GM12878 (cell line): ENCODE measurements at regions not wholly inside any gene's neighbourhood (a gene's known extent, or its start where the extent isn't known, plus 50 kb on each side); places are given as distances from the start of the nearest gene placed in this dataset.

Experiments
- ATAC-seq: fragments of 200-7000 bp; cut with Tn5 transposase; 3 replicates; pipeline ENCODE4 v1.9.1; 2020; ENCODE audit warnings: mild to moderate bottlenecking, moderate library complexity
- BruUV-seq: library from RNA; stranded (reverse); fragments of 400-500 nt; replicated peaks from 2 replicates; lab custom pipeline; 2021; lab: Mats Ljungman, UMichigan
- CTCF ChIA-PET: fragments of 300-600 bp; sonication (Branson Sonifier 250); formaldehyde crosslinking; extraction: SDS; loops from one replicate; lab custom pipeline; 2021; ENCODE audit warnings: inconsistent platforms; lab: Yijun Ruan, JAX
- POLR2A ChIA-PET: fragments of 350-600 bp; formaldehyde crosslinking; extraction: SDS; loops from one replicate; lab custom pipeline; 2021; ENCODE audit warnings: inconsistent platforms; lab: Charles Lee
- RAD21 ChIA-PET: fragments of 300-600 bp; sonication (Branson Sonifier 250); formaldehyde crosslinking; loops from one replicate; lab custom pipeline; 2023; ENCODE audit warnings: antibody characterized with exemption; ENCODE audit not compliant: unreplicated experiment; lab: Charles Lee
- SMC1A ChIA-PET: fragments of 300-600 bp; sonication (Branson Sonifier 250); formaldehyde crosslinking; loops from one replicate; lab custom pipeline; 2023; ENCODE audit not compliant: unreplicated experiment, uncharacterized antibody; lab: Charles Lee
- DNase-seq: peaks from one replicate; pipeline ENCODE4 v3.0.0-alpha.2; 2011; ENCODE audit warnings: low read depth, low spot score
- FAIRE-seq: peaks from 3 replicates; lab custom pipeline; 2011; peaks lifted over from hg19 to GRCh38; lab: Jason Lieb, UNC
- H2AFZ ChIP-seq: 2 replicates; pipeline ENCODE4 v1.6.0; 2011; ENCODE audit warnings: low read depth, low read length, control low read depth; ENCODE audit not compliant: control insufficient read depth
- H3K27ac ChIP-seq: 2 replicates; pipeline ENCODE4 v1.5.1; 2011; ENCODE audit warnings: control low read depth; ENCODE audit not compliant: control insufficient read depth, insufficient read depth
- H3K27me3 ChIP-seq, 2 experiments: replicated peaks in 1 of 2; 2 replicates each; pipeline versions ENCODE4 v1.6.0 to v1.6.1; 2011; ENCODE audit warnings: low read length in 1 of 2; ENCODE audit not compliant: control insufficient read depth in 2 of 2, insufficient read depth in 2 of 2
- H3K36me3 ChIP-seq, 2 experiments: 2 replicates each; pipeline ENCODE4 v1.5.1; 2011; ENCODE audit warnings: low read length in 1 of 2; ENCODE audit not compliant: control insufficient read depth in 2 of 2, insufficient read depth in 2 of 2
- H3K4me1 ChIP-seq: 2 replicates; pipeline ENCODE4 v1.6.1; 2011; ENCODE audit warnings: mild to moderate bottlenecking, low read length, moderate library complexity, mixed read lengths; ENCODE audit not compliant: control insufficient read depth, insufficient read depth
- H3K4me2 ChIP-seq: 2 replicates; pipeline ENCODE4 v1.6.0; 2011; ENCODE audit warnings: control low read depth; ENCODE audit not compliant: control insufficient read depth, insufficient read depth
- H3K4me3 ChIP-seq: fragments of 200-600 bp; sonication (generic); 2 replicates; pipeline ENCODE4 v1.5.1; 2016
- H3K79me2 ChIP-seq: 2 replicates; pipeline ENCODE4 v1.6.0; 2011; ENCODE audit warnings: low read length; ENCODE audit not compliant: control insufficient read depth, insufficient read depth
- H3K9ac ChIP-seq: 2 replicates; pipeline ENCODE4 v1.8.0; 2011; ENCODE audit warnings: low read length, control low read depth, mixed read lengths; ENCODE audit not compliant: control insufficient read depth, insufficient read depth
- H3K9me3 ChIP-seq: replicated peaks from 3 replicates; pipeline ENCODE4 v1.5.1; 2011; ENCODE audit warnings: mild to moderate bottlenecking, low read length; ENCODE audit not compliant: control insufficient read depth, insufficient read depth
- H4K20me1 ChIP-seq: 2 replicates; pipeline ENCODE4 v1.6.0; 2011; ENCODE audit not compliant: control insufficient read depth, insufficient read depth
- CREB1 ChIP-seq: IDR thresholded peaks from 2 replicates; pipeline ENCODE4 v1.6.1; 2012; ENCODE audit warnings: low read depth, mild to moderate bottlenecking, inconsistent platforms
- DPF2 ChIP-seq: fragments of 450-650 bp; IDR thresholded peaks from 2 replicates; pipeline ENCODE4 v1.6.1; 2017; ENCODE audit warnings: mild to moderate bottlenecking
- EED ChIP-seq: sonication (generic); IDR thresholded peaks from 2 replicates; pipeline ENCODE4 v1.6.1; 2016; ENCODE audit warnings: antibody characterized with exemption, low read depth
- MLLT1 ChIP-seq: fragments of 450-650 bp; IDR thresholded peaks from 2 replicates; pipeline ENCODE4 v1.6.1; 2016; ENCODE audit warnings: mild to moderate bottlenecking
- PAX5 ChIP-seq: IDR thresholded peaks from 2 replicates; pipeline ENCODE4 v1.6.1; 2011; ENCODE audit warnings: low read depth, low read length, borderline replicate concordance
- RAD21 ChIP-seq: IDR thresholded peaks from 2 replicates; pipeline ENCODE4 v1.6.1; 2011; ENCODE audit warnings: mild to moderate bottlenecking, low read depth, low read length, moderate library complexity; ENCODE audit not compliant: insufficient read depth
- TBL1XR1 ChIP-seq: IDR thresholded peaks from 2 replicates; pipeline ENCODE4 v1.6.1; 2012; ENCODE audit warnings: low read depth, low read length, improper control_type of control experiment
- USF1 ChIP-seq: IDR thresholded peaks from 2 replicates; pipeline ENCODE4 v1.6.1; 2011; ENCODE audit warnings: borderline replicate concordance, low read depth, mild to moderate bottlenecking, moderate library complexity, mixed read lengths, low read length; ENCODE audit not compliant: insufficient read depth; ENCODE audit errors: extremely low read length
- USF2 ChIP-seq: IDR thresholded peaks from 2 replicates; pipeline ENCODE4 v1.6.1; 2011; ENCODE audit warnings: low read depth, low read length, improper control_type of control experiment, borderline replicate concordance
- ZNF207 ChIP-seq: fragments of 450-650 bp; IDR thresholded peaks from 2 replicates; pipeline ENCODE4 v1.6.1; 2014; ENCODE audit warnings: antibody characterized with exemption, mild to moderate bottlenecking, borderline replicate concordance
- ZNF622 ChIP-seq: fragments of 450-650 bp; IDR thresholded peaks from 2 replicates; pipeline ENCODE4 v1.6.1; 2017; ENCODE audit warnings: mild to moderate bottlenecking, inconsistent platforms
- WGBS: methylation state at CpG from one replicate; pipeline ENCODE4 v1.1.6; 2016; ENCODE audit warnings: low lambda C conversion rate; ENCODE audit not compliant: insufficient replicate concordance, insufficient coverage; ENCODE audit errors: missing lambda C conversion rate; 5-methylcytosine and 5-hydroxymethylcytosine counted together
- in situ Hi-C: fragments of 300-500 bp; cut with MboI; formaldehyde crosslinking; loops from 9 replicates; pipeline ENCODE4 v1.14.3; 2018; ENCODE audit warnings: mixed read lengths
- intact Hi-C: fragments of 100-400 bp; cut with micrococcal nuclease; formaldehyde crosslinking; loops from one replicate; pipeline ENCODE4 v1.14.2; 2022; ENCODE audit not compliant: unreplicated experiment
- TF ChIP-seq, protein P1 (sequence below): fragments of 450-650 bp; IDR thresholded peaks from 2 replicates; pipeline ENCODE4 v1.6.1; 2017; ENCODE audit warnings: mild to moderate bottlenecking
- TF ChIP-seq, protein P2 (sequence below): IDR thresholded peaks from 2 replicates; pipeline ENCODE4 v1.6.1; 2011; ENCODE audit warnings: low read depth, mild to moderate bottlenecking, low read length, moderate library complexity, borderline replicate concordance; ENCODE audit errors: extremely low read depth
- TF ChIP-seq, protein P3 (sequence below): fragments of 150-350 bp; IDR thresholded peaks from 2 replicates; pipeline ENCODE4 v1.6.1; 2016; ENCODE audit warnings: low read depth, low read length

DNA sequence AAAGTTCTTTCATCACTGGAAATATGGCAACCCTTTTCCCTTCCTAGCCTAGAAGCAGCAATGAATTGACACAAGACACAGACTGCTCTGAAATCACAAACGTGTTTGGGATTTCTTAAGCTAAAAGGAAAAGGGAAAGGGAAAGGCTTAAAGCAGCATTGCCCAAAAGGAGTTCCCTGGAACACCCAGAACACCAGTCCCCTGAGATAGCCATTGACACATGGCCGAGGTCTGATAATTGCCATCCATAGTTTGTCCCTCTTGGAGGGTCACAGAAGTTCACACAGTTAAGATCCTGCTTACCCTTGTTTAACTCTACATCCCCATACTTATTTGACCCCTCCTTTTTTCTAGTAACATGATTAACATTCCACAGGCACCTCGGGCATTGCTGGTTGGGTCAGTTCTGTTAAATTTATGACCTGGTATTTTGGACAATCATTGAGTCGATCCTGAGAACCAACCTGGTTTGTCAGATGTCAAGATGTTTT lies 72.9 kb downstream of the ZNF281 start:
- DNase-seq (no peak), ATAC-seq (no peak), FAIRE-seq (no peak)
- no peak for TF ChIP-seq ZNF207
- no peak for TF ChIP-seq USF2
- TF ChIP-seq, protein P1, sequence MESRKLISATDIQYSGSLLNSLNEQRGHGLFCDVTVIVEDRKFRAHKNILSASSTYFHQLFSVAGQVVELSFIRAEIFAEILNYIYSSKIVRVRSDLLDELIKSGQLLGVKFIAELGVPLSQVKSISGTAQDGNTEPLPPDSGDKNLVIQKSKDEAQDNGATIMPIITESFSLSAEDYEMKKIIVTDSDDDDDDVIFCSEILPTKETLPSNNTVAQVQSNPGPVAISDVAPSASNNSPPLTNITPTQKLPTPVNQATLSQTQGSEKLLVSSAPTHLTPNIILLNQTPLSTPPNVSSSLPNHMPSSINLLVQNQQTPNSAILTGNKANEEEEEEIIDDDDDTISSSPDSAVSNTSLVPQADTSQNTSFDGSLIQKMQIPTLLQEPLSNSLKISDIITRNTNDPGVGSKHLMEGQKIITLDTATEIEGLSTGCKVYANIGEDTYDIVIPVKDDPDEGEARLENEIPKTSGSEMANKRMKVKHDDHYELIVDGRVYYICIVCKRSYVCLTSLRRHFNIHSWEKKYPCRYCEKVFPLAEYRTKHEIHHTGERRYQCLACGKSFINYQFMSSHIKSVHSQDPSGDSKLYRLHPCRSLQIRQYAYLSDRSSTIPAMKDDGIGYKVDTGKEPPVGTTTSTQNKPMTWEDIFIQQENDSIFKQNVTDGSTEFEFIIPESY, result no peak
- TF ChIP-seq CREB1, result no peak
- TF ChIP-seq, protein P2, sequence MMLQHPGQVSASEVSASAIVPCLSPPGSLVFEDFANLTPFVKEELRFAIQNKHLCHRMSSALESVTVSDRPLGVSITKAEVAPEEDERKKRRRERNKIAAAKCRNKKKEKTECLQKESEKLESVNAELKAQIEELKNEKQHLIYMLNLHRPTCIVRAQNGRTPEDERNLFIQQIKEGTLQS, result no peak
- TF ChIP-seq USF1, result no peak
- no peak for TF ChIP-seq RAD21
- TF ChIP-seq EED, result no peak
- no peak for TF ChIP-seq ZNF622
- no peak for TF ChIP-seq PAX5
- no peak for TF ChIP-seq TBL1XR1
- TF ChIP-seq MLLT1, result no peak
- no peak for TF ChIP-seq DPF2
- TF ChIP-seq, protein P3, sequence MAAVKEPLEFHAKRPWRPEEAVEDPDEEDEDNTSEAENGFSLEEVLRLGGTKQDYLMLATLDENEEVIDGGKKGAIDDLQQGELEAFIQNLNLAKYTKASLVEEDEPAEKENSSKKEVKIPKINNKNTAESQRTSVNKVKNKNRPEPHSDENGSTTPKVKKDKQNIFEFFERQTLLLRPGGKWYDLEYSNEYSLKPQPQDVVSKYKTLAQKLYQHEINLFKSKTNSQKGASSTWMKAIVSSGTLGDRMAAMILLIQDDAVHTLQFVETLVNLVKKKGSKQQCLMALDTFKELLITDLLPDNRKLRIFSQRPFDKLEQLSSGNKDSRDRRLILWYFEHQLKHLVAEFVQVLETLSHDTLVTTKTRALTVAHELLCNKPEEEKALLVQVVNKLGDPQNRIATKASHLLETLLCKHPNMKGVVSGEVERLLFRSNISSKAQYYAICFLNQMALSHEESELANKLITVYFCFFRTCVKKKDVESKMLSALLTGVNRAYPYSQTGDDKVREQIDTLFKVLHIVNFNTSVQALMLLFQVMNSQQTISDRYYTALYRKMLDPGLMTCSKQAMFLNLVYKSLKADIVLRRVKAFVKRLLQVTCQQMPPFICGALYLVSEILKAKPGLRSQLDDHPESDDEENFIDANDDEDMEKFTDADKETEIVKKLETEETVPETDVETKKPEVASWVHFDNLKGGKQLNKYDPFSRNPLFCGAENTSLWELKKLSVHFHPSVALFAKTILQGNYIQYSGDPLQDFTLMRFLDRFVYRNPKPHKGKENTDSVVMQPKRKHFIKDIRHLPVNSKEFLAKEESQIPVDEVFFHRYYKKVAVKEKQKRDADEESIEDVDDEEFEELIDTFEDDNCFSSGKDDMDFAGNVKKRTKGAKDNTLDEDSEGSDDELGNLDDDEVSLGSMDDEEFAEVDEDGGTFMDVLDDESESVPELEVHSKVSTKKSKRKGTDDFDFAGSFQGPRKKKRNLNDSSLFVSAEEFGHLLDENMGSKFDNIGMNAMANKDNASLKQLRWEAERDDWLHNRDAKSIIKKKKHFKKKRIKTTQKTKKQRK, result no peak
- no peaks in the 10 kb centered on the region for H3K27me3 ChIP-seq
- 38% methylated on average over 4 of the region's 4 CpGs for WGBS
- RAD21 ChIA-PET, result no interaction called here
- no peak overlapping the region for H3K4me3 ChIP-seq
- no peaks in the 10 kb centered on the region for H3K9me3 ChIP-seq
- in situ Hi-C loops, result no loop called here
- no peak overlapping the region for H3K27ac ChIP-seq
- H3K4me2 ChIP-seq, result no peak overlapping the region
- SMC1A ChIA-PET, result interaction anchor here (1.3 kb wide), 1 partner anchor 22 kb away, joined by 3 read pairs; no protein-coding TSS in a partner anchor
- CTCF ChIA-PET, result no interaction called here
- peaks cover 3% of the 10 kb centered on the region; the same call in 1 of the 2 replicates for H3K4me1 ChIP-seq
- H3K79me2 ChIP-seq, result no peaks in the 10 kb centered on the region
- no peaks in the 10 kb centered on the region for H3K36me3 ChIP-seq
- H3K9ac ChIP-seq, result no peak overlapping the region
- POLR2A ChIA-PET, result no interaction called here
- no peak overlapping the region for H2AFZ ChIP-seq
- intact Hi-C loops, result no loop called here
- BruUV-seq, result no TSS peak
- no peaks in the 10 kb centered on the region for H4K20me1 ChIP-seq
